Endodermal cell (in vitro differentiated cells): ENCODE measurements at regions not wholly inside any gene's neighbourhood (a gene's known extent, or its start where the extent isn't known, plus 50 kb on each side); places are given as distances from the start of the nearest gene placed in this dataset.

Experiments
- DNase-seq: peaks from one replicate; pipeline ENCODE4 v3.0.0-alpha.2; 2017
- H3K27ac ChIP-seq: 2 replicates; pipeline ENCODE4 v1.5.1; 2013; ENCODE audit warnings: mild to moderate bottlenecking, low read depth, low read length, moderate library complexity
- H3K27me3 ChIP-seq: 2 replicates; pipeline ENCODE4 v1.6.1; 2013; ENCODE audit warnings: mild to moderate bottlenecking, low read length, moderate library complexity; ENCODE audit not compliant: insufficient read depth, control insufficient read depth, poor library complexity, severe bottlenecking
- H3K36me3 ChIP-seq: 2 replicates; pipeline ENCODE4 v1.7.0; 2013; ENCODE audit warnings: mild to moderate bottlenecking, low read length, moderate library complexity; ENCODE audit not compliant: control insufficient read depth, insufficient read depth
- H3K4me1 ChIP-seq: one replicate; pipeline ENCODE4 v1.7.0; 2013; ENCODE audit warnings: low read length; ENCODE audit not compliant: control insufficient read depth, insufficient read depth
- H3K4me3 ChIP-seq: 2 replicates; pipeline ENCODE4 v1.5.1; 2013; ENCODE audit warnings: mild to moderate bottlenecking, low read length, moderate library complexity
- H3K9ac ChIP-seq: 2 replicates; pipeline ENCODE4 v1.6.1; 2013; ENCODE audit warnings: mild to moderate bottlenecking, low read length, moderate library complexity; ENCODE audit not compliant: poor library complexity, severe bottlenecking; ENCODE audit errors: extremely low read depth
- H3K9me3 ChIP-seq: 2 replicates; pipeline ENCODE4 v1.6.1; 2013; ENCODE audit warnings: mild to moderate bottlenecking, low read length, moderate library complexity; ENCODE audit not compliant: control insufficient read depth
- H3K27ac Mint-ChIP-seq: 2 replicates; pipeline ENCODE4 v1.8.0; 2020; ENCODE audit warnings: mixed read lengths
- H3K27me3 Mint-ChIP-seq: 2 replicates; pipeline ENCODE4 v1.8.0; 2021; ENCODE audit warnings: mild to moderate bottlenecking, mixed read lengths; ENCODE audit not compliant: insufficient read depth
- H3K36me3 Mint-ChIP-seq: 2 replicates; pipeline ENCODE4 v1.8.0; 2020; ENCODE audit warnings: low read depth, mixed read lengths
- H3K4me1 Mint-ChIP-seq: 2 replicates; pipeline ENCODE4 v1.8.0; 2020; ENCODE audit warnings: mixed read lengths
- H3K4me3 Mint-ChIP-seq: 2 replicates; pipeline ENCODE4 v1.8.0; 2020; ENCODE audit warnings: mild to moderate bottlenecking, moderate library complexity, mixed read lengths
- H3K9me3 Mint-ChIP-seq: 2 replicates; pipeline ENCODE4 v1.8.0; 2020; ENCODE audit warnings: mild to moderate bottlenecking, mixed read lengths
- CTCF ChIP-seq: fragments of 200-600 bp; sonication (generic); conservative IDR thresholded peaks from 2 replicates; pipeline ENCODE4 v1.5.0; 2021; ENCODE audit warnings: antibody characterized with exemption, mild to moderate bottlenecking
- WGBS, 2 experiments: methylation state at CpG; one replicate each; pipeline versions ENCODE4 v1.1.5 to v1.1.7; 2013; ENCODE audit warnings: missing lambda C conversion rate in 2 of 2, mixed read lengths in 1 of 2; ENCODE audit not compliant: insufficient coverage in 1 of 2, insufficient read length in 1 of 2; 5-methylcytosine and 5-hydroxymethylcytosine counted together

- no peak overlapping the region for H3K27ac ChIP-seq
- H3K4me1 ChIP-seq: no peaks in the 10 kb centered on the region
- H3K9ac ChIP-seq: no peak overlapping the region
- no peak overlapping the region for H3K27ac Mint-ChIP-seq
- no peak overlapping the region for H3K4me3 Mint-ChIP-seq
- H3K9me3 ChIP-seq: no peaks in the 10 kb centered on the region
- no peak for DNase-seq
- no peaks in the 10 kb centered on the region for H3K9me3 Mint-ChIP-seq
- H3K4me3 ChIP-seq: no peak overlapping the region
- H3K36me3 ChIP-seq: no peaks in the 10 kb centered on the region
- no peaks in the 10 kb centered on the region for H3K4me1 Mint-ChIP-seq
- H3K27me3 Mint-ChIP-seq: no peaks in the 10 kb centered on the region
- H3K36me3 Mint-ChIP-seq: no peaks in the 10 kb centered on the region
- WGBS, 2 experiments: 71% methylated on average over 2 of the region's 2 CpGs; no CpG with 5 or more reads in 1 of the 2 experiments
- no peak for TF ChIP-seq CTCF
- H3K27me3 ChIP-seq: peaks cover 4% of the 10 kb centered on the region
These were observed 166.2 kb downstream of the TMEM38B start for GRCh38 chr9:105860516-105860915.

- no peak overlapping the region for H3K27ac Mint-ChIP-seq
- H3K27me3 ChIP-seq: peaks cover 4% of the 10 kb centered on the region
- TF ChIP-seq CTCF: no peak
- H3K9me3 Mint-ChIP-seq: no peaks in the 10 kb centered on the region
- H3K27ac ChIP-seq: no peak overlapping the region
- H3K27me3 Mint-ChIP-seq: no peaks in the 10 kb centered on the region
- no peak overlapping the region for H3K4me3 ChIP-seq
- no peak for DNase-seq
- no peaks in the 10 kb centered on the region for H3K36me3 ChIP-seq
- H3K4me1 ChIP-seq: no peaks in the 10 kb centered on the region
- 75% methylated on average over 2 of the region's 2 CpGs; no CpG with 5 or more reads in 1 of the 2 experiments for WGBS, 2 experiments
- no peak overlapping the region for H3K4me3 Mint-ChIP-seq
- H3K36me3 Mint-ChIP-seq: no peaks in the 10 kb centered on the region
- no peaks in the 10 kb centered on the region for H3K4me1 Mint-ChIP-seq
- H3K9me3 ChIP-seq: no peaks in the 10 kb centered on the region
- no peak overlapping the region for H3K9ac ChIP-seq
These were observed 167.6 kb downstream of the TMEM38B start for GRCh38 chr9:105861972-105862371.

- no peak overlapping the region for H3K4me3 Mint-ChIP-seq
- H3K9me3 Mint-ChIP-seq: no peaks in the 10 kb centered on the region
- TF ChIP-seq CTCF: no peak
- no peak for DNase-seq
- H3K27ac Mint-ChIP-seq: no peak overlapping the region
- Histone ChIP-seq H3K27me3 (no peaks in the 10 kb centered on the region), H3K4me1 (no peaks in the 10 kb centered on the region), H3K4me3 (no peak overlapping the region), H3K36me3 (no peaks in the 10 kb centered on the region), H3K9ac (no peak overlapping the region), H3K9me3 (no peaks in the 10 kb centered on the region), H3K27ac (no peak overlapping the region)
- WGBS, 2 experiments: 87 to 98% methylated on average over 5 to 6 of the region's 6 CpGs
- H3K4me1 Mint-ChIP-seq: no peaks in the 10 kb centered on the region
- H3K27me3 Mint-ChIP-seq: no peaks in the 10 kb centered on the region
- no peaks in the 10 kb centered on the region for H3K36me3 Mint-ChIP-seq
These were observed 170.0 kb downstream of the TMEM38B start for GRCh38 chr9:105864248-105864898.
